Activated T-helper 1 cell treated with Interleukin-2 at 50 U/mL for 16 hours (primary cell): ENCODE measurements at regions not wholly inside any gene's neighbourhood (a gene's known extent, or its start where the extent isn't known, plus 50 kb on each side); places are given as distances from the start of the nearest gene placed in this dataset.

Experiments used
- DNase-seq: peaks from one replicate; pipeline ENCODE4 v3.0.0-alpha.2; 2020; ENCODE audit warnings: low read depth

- no peak for DNase-seq
Observed at GRCh38 chr2:134177351-134177931, 76.4 kb upstream of the MGAT5 start.

DNA sequence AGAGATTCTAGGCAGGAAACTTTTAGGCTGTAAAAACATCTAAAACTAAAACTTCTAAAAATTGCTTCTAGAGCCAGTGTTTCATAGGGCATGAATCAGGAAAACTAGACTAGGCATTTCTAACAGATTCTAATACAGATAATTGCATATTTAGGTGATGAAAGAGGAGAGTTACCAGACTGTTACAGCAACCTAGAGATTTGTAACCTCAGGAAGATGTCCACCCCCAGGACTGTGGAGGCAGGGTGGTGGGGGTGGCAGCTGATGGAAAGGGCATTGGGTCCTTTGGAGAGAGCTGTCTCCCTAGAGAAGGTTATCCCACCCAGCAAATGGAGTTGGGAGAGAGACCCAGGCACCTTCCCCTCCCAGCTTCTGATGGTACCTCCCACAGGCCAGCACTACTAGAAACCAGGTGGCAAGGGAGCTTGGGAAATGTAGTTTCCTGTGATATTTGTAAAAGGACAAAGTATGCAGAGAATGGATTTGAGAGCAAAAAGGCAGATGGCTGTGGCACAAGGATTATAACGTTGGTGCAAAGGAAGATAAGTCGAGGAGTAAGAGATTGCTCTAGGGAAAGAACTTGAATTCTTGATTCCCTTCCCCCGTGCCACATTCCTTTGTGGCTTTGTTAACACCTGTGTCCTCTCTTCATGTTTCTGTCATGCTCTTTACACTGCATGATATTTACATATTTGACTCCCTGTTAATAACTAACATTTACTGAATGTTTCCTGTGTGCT lies 75.6 kb upstream of the MGAT5 start:
- no peak for DNase-seq

GRCh38 chr2:134181219-134181618 lies 72.7 kb upstream of the MGAT5 start:
- peak; percentile 35 for DNase-seq

DNA sequence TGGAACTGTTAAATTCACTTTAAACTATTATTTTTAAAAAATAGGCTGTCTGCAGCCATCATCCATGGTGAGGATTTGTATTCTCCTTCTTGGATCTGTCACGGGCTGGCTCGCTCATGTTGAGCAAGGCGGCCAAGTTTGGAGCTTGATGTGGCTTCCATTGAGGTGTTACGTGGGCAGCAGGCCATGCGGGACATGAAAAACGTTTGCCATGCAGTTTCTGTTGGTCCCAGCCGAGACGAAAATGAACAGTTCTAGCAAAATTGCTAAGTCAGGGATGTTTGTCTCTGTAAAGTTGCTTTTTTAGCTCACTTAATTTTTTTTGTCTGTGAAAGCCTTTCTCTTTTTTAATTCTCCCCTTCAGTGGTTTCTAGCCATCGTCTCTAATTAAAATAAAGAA lies 70.2 kb upstream of the MGAT5 start:
- DNase-seq: no peak

- no peak for DNase-seq
Observed at GRCh38 chr2:134185639-134186038, 68.2 kb upstream of the MGAT5 start.

- DNase-seq: no peak
Observed at GRCh38 chr2:134189009-134189720, 64.7 kb upstream of the MGAT5 start.

DNA sequence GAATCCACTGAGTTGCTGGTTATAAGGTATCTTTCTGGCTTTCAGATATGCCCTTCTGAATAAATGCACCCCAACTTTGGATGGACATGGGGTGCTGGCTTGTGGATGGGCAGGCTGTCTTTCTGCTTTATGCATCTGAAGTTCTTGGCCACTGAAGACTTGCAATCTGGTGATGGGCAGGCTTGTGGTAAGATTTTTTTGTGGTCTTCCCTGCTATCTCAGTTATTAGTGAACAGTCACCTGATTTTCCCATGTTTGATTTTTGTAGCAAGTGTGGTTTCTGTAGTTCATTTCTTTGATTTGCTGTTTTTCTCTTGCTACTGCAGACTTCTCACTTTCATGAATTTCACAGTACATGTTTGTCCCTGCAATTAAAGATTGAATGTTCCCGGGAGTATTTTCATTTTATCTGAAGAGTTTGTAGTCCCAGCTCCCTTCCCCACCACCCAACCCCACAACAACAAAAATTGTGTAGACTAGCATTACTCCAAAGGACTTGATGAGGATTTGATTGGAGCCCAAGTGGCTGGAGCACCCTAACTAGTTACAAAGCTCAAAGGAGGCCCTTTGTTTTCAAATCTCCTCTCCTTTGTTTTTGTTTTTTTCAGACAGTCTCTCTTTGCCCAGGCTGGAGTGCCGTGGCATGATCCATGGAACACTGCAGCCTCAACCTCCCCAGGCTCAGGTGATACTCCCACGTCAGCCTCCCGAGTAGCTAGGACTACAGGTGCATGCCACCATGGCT lies 63.6 kb upstream of the MGAT5 start:
- DNase-seq: no peak

DNA sequence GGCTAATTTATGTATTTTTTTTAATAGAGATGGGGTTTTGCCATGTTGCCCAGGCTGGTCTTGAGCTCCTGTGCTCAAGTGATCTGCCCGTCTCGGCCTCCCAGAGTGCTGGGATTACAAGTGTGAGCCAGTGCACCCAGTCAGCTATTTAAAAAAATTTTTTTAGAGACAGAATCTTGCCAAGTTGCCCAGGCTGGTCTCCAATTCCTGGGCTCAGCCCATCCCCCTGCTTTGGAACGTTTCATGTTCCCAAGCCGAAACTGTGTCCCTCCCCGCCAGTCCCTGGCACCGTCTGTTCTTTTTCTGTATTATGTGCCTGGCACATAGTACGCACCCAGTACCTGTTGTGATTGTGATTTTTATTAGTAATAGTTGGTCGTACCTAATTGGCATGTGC lies 63.1 kb upstream of the MGAT5 start:
- DNase-seq: no peak

GRCh38 chr2:134191835-134192234 lies 62.0 kb upstream of the MGAT5 start:
- no peak for DNase-seq

DNA sequence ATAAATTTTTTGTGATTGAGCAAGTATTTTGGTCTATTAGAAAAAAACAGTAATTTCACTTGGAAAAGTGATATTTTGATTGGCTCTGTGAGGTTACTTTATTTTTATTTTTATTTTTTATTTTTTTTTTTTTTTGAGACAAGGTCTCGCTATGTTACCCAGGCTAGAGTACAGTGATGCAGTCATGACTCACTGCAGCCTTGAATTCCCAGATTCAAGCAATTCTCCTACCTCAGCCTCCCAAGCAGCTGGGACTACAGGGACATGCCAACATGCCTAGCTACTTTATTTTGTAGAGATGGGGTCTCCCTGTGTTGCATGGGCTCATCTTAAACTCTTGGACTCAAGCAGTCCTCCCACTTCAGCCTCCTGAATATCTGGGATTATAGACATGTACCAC lies 60.9 kb upstream of the MGAT5 start:
- DNase-seq: no peak

GRCh38 chr2:134194519-134194918 lies 59.4 kb upstream of the MGAT5 start:
- no peak for DNase-seq

DNA sequence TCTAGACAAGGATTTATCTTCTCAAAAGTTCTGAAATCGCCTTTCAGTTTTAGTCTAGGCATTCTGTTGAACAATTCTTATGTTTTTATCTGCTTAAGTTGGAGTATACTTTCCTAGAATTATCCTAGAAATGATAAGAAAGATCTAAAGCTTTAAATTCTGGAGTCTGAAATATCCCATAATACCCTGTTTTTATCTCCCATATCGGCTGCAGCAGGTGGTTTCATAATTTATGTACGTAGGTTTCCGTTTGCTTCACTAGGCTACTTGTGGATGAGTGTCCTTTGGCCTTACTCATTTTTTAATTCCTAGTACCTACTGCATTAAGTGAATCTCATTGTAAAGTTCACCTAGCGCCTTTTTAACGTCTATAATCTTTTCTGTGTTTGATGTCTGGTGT lies 58.5 kb upstream of the MGAT5 start:
- no peak for DNase-seq

- no peak for DNase-seq
Observed at GRCh38 chr2:134197445-134197844, 56.4 kb upstream of the MGAT5 start.

- DNase-seq: no peak
Observed at GRCh38 chr2:134198006-134198634, 55.8 kb upstream of the MGAT5 start.

- DNase-seq: no peak
Observed at GRCh38 chr2:134199123-134199522, 54.7 kb upstream of the MGAT5 start.

- DNase-seq: no peak
Observed at GRCh38 chr2:134200036-134200618, 53.7 kb upstream of the MGAT5 start.

DNA sequence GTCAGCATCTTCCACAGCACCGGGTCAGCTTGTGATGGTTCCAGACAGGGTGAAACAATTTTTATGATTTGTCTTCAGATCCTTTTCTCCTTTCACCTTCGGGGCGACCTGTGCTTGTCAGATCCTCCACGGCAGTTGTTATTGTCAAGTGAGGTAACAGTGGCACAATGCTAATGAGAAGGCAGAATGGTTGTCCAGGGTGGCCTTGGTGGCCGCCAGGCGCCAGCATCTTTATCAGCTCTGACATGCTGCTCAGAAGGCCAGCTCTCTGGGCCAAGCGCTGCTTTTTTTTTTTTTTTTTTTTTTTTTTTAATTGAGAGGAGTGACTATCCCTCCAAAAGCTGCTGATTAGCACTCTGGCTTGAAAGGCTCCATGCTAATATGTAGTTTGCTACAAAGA lies 52.3 kb upstream of the MGAT5 start:
- DNase-seq: no peak

DNA sequence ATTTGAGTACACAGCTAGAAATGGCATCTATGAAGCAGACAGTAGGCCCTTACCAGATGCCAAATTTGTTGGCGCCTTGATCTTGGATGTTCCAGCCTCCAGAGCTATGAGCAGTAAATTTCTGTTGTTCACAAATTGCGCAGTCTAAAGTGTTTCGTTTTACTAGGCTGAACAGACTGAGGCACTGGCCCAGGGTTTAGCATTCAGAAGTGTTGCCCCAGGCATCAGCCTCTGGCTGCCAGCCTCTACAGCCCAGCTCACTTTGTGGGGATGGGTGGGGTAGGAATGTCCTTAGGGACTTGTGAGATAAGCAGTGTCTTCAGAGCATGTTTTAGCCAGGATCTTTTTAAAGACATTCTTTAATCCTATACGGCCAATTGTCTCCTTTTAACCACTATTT lies 51.5 kb upstream of the MGAT5 start:
- no peak for DNase-seq

GRCh38 chr2:134203175-134203574 lies 50.7 kb upstream of the MGAT5 start:
- no peak for DNase-seq
